SKM-1 (cell line): ENCODE measurements at regions not wholly inside any gene's neighbourhood (a gene's known extent, or its start where the extent isn't known, plus 50 kb on each side); places are given as distances from the start of the nearest gene placed in this dataset.
"Not testable (repeated sequence)": the region's sequence is repeated elsewhere in the genome, so short reads cannot be mapped to it uniquely, and the experiment has no call there.

Source experiments
- DNase-seq: peaks from one replicate; lab custom pipeline; 2025; ENCODE audit not compliant: unreplicated experiment; lab: John Stamatoyannopoulos, UW

DNA sequence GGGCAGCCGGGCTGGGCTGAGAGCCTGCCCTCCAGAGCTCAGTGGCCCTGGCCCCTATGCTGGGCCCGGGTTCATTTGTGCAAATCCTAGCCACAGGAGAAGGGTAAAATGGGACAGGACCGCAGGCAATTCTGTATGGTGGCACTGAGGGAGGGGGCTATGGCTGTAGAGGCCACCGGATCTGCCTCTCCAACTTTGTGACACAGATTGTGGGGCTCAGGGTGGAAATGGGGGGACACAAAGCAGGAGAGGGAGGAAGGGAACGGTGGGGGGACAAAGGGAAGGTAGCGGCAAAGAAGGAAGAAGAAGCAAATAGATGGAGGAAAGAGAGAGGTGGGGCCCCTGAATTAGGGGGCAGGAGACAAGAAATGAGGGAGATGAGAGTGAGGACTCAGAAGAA lies 201.1 kb downstream of the SMAD2 start:
- DNase-seq = no peak

DNA sequence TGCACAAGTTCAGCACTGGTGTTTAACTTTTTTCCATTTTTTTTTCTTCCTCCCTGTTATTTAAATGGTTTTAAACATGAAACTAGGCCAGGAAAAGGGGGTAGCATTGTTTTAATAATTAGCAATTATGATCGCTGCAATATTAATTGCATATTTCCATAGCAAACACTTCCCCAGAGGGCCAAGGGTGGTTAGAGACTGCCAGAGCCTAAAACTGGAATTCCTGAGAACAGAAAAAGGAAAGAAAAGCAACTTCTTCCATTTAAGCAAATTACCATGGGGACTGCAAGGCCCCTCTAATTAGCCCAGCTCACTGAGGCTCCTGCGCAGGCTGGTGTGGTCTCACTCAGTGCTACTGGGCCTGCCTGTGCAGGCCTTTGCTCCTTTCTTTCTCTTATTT lies 201.5 kb downstream of the SMAD2 start:
- no peak for DNase-seq

DNA sequence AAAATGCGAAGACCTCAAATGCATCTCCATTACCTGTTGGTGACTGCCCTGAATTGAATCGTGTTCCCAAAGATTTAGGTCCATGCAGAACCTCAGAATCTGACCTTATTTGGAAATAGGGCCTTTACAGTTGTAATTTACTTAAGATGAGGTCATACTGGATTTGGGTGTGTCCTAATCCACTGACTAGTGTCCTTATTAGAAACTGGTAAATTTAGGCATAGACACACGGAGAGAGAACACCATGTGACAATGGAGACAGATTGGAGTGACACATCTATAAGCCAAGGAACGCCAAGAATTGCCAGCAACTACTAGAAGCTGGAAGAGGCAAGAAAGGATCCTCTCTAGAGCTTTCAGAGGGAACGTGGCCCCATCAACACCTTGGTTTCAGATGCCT lies 203.1 kb downstream of the SMAD2 start:
- DNase-seq = no peak

DNA sequence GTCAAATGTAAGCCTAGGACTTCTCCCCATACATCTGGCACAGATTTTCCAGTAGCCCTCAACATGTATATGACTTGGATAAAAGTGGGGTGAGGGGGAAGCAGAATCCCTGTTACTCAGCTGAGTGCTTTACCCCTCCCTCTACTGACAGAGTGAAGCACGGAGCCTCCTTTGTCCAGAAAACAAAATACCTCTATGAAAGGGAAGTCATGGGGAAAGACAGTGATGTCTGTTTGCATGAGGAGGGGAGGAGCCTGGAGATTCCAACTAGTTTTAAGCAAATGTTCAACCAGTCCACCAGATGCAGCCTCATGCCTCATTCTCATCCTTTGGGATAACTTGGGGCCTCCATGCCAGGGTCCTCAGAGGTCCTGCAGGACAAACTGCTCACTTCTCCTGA lies 203.9 kb downstream of the SMAD2 start:
- no peak for DNase-seq

- no peak for DNase-seq
These were observed 204.8 kb downstream of the SMAD2 start for GRCh38 chr18:47725656-47726055.

DNA sequence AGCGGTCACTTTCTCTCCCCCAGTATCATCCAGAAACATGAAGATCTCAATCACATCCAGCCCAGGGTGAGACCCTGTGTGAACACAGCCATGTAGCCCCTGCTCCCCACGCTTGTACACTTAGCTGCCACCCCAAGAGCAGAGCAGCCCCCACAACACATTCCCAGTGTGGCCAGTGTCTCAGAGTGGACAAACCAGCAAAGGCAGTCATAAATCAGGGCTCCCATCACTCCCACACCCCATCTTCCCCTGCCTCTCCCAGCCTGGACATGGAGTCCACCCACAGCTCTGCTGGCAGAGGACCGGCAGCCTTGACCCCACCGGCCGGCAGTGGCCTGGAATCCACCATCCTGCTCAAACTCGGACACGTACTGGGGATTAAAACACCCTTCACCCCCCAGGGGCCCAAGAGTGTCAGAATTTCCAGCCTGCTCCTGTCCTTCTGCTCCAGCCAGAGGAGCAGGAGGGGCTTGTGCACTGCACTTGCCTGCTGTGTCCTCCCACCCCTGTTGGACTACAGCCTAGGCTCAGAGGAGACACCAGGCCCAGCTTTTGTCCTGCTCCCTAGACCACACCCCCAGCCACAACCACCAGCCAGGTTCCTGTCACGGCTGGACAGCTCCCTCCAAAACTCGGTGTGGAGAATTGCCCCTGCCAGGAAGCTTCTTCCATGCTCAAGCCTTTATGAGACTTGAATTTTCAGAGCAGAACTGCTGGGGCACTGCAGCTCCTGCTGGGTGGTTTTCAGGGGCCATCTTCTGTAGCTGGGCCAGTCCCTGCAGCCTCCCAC lies 206.1 kb downstream of the SMAD2 start:
- DNase-seq = no peak

DNA sequence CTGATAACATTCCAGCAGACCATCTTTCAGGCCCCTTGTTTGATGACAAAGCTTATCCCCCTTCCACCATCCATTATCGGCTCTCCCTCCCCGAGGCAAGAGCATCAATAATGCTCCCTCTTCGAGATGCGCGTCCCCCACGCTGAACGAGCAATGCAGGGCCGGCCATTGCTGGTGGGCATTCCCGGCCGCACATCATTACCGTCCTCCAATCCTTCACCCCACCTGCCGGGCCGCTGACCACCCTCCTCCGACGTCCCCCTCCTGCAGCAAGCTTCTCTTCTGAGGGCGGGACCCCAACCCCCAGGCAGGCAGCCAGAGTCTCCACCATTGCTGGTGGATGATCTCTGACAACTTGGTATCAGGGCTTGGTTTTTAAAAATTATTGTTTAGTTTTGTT lies 208.6 kb downstream of the SMAD2 start:
- no peak for DNase-seq

DNA sequence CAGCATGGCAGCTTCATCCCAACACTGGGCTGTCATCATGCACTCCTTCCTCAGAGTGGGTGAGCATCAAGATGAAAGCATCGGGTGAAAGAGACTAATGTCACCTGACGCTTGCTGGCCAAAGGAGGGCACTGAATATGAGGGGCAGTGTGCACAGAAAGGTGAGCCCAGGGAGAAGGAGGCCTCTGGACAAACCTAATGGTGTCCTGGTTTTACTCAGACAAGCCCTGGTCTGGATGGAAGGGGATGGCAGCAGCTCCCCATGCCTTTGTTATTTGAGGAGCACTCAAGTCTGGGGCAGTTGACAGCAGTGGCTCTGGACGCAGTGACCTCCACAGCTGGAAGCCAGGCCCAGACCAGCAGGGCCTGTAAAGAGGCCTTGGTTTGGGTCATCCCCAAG lies 209.7 kb downstream of the SMAD2 start:
- no peak for DNase-seq

GRCh38 chr18:47719096-47719780 lies 211.2 kb downstream of the SMAD2 start:
- no peak for DNase-seq

GRCh38 chr18:47718646-47719045 lies 211.8 kb downstream of the SMAD2 start:
- no peak for DNase-seq

GRCh38 chr18:47717257-47717656 lies 213.2 kb downstream of the SMAD2 start:
- no peak for DNase-seq

- no peak for DNase-seq
These were observed 213.8 kb downstream of the SMAD2 start for GRCh38 chr18:47716632-47717185.

- no peak for DNase-seq
These were observed 220.0 kb downstream of the SMAD2 start for GRCh38 chr18:47710451-47710850.

DNA sequence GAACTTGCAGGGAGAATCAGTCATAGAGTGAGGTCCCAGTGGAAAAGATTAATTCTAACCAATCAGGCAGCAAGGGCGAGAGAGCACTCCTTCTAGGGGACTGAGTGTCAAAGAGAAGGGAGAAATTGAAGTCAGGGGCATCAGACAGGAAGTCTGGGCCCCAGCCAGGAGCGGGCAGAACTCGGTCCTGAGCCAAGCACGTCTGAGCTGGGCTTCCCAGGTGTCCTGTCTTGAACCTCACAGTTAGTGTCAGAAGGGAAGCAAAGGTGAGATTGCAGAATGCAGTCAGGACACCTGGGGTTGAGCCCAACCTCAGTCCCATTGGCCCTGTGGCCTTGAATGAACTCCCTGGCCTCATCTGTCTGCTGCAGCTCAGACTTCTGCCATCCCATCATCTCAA lies 220.9 kb downstream of the SMAD2 start:
- DNase-seq = no peak

DNA sequence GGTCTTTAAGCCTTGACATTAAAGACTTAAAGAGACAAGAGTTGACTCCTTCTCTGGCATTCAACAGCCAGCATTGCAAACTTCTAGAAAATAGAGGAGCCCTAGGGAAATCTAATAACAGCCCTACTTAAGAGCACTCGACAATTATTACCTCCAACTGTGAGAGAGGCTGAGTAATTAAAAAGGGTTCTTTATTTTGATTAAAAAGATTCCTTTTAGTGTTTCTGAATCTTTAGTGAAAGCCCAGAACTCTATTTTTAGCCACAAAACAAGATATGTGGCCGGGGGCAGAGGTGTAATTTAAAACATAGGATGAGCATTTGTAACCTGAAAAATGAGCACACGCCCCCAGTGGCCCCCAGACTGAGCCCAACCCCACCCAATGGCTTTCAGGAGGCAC lies 222.3 kb downstream of the SMAD2 start:
- DNase-seq = no peak

GRCh38 chr18:47701134-47701533 lies 229.3 kb downstream of the SMAD2 start:
- no peak for DNase-seq

DNA sequence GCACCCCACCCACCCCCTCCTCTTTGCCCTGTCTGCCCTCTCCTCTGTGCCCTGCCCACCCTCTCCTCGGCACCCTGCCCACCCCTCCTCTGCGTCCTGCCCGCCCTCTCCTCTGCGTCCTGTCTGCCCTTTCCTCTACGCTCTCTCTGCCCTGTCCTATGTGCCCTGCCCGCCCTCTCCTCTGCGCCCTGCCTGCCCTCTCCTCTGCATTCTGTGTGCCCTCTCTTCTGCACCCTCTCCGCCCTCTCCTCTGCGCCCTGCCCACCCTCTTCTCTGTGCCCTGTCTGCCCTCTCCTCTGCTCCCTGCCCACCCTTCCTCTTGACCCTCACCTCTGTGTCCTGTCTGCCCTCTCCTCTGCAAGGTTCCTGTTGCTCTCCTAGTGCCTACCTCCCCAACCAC lies 233.6 kb downstream of the SMAD2 start:
- no peak for DNase-seq

GRCh38 chr18:47691611-47692010 lies 238.8 kb downstream of the SMAD2 start:
- DNase-seq = no peak

- DNase-seq = not testable (repeated sequence)
These were observed 239.7 kb downstream of the SMAD2 start for GRCh38 chr18:47690778-47691177.

- DNase-seq = no peak
These were observed 241.1 kb downstream of the SMAD2 start for GRCh38 chr18:47689371-47689770.

GRCh38 chr18:47686806-47687205 lies 243.7 kb downstream of the SMAD2 start:
- DNase-seq = no peak

DNA sequence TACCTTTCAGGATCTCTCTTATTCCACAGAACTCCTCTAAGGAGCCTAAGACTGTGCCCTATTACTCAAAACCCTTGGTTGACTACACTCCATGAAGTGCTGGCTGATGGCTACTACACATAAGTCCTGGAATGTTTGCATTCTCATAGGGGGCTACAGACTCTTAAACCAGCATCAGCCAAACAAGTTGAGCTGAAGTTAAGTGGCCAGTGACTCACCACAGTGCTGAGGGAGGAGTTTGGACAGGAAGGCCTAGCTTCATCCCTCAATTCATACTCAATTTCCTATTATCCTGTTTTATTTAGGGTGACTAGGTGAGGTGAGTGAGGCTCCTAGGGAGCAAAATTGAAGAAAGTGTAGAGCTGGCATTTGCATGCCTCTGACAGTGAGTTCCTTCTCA lies 246.7 kb downstream of the SMAD2 start:
- no peak for DNase-seq
